HUES64 (cell line): ENCODE measurements at regions not wholly inside any gene's neighbourhood (a gene's known extent, or its start where the extent isn't known, plus 50 kb on each side); places are given as distances from the start of the nearest gene placed in this dataset.

Source experiments
- H3K27ac ChIP-seq: 2 replicates; pipeline ENCODE4 v1.7.0; 2013; ENCODE audit warnings: low read depth, low read length, inconsistent platforms
- H3K27me3 ChIP-seq: 2 replicates; pipeline ENCODE4 v1.6.1; 2013; ENCODE audit warnings: mild to moderate bottlenecking, low read length; ENCODE audit not compliant: insufficient read depth
- H3K36me3 ChIP-seq: 2 replicates; pipeline ENCODE4 v1.6.1; 2013; ENCODE audit warnings: mild to moderate bottlenecking, low read length; ENCODE audit not compliant: insufficient read depth
- H3K4me1 ChIP-seq: 2 replicates; pipeline ENCODE4 v1.6.1; 2013; ENCODE audit warnings: mild to moderate bottlenecking, low read length, moderate library complexity; ENCODE audit not compliant: insufficient read depth
- H3K4me3 ChIP-seq: 2 replicates; pipeline ENCODE4 v1.5.1; 2013; ENCODE audit warnings: mild to moderate bottlenecking, low read length, moderate library complexity
- H3K9ac ChIP-seq: 2 replicates; pipeline ENCODE4 v1.6.1; 2013; ENCODE audit warnings: mild to moderate bottlenecking, low read depth, low read length
- H3K9me3 ChIP-seq: 2 replicates; pipeline ENCODE4 v1.6.1; 2013; ENCODE audit warnings: low read depth, low read length; ENCODE audit not compliant: insufficient read depth
- WGBS: fragments of 150-250, 120-280 bp; methylation state at CpG from one replicate; pipeline ENCODE4 v1.1.7; 2013; ENCODE audit warnings: missing lambda C conversion rate; 5-methylcytosine and 5-hydroxymethylcytosine counted together

DNA sequence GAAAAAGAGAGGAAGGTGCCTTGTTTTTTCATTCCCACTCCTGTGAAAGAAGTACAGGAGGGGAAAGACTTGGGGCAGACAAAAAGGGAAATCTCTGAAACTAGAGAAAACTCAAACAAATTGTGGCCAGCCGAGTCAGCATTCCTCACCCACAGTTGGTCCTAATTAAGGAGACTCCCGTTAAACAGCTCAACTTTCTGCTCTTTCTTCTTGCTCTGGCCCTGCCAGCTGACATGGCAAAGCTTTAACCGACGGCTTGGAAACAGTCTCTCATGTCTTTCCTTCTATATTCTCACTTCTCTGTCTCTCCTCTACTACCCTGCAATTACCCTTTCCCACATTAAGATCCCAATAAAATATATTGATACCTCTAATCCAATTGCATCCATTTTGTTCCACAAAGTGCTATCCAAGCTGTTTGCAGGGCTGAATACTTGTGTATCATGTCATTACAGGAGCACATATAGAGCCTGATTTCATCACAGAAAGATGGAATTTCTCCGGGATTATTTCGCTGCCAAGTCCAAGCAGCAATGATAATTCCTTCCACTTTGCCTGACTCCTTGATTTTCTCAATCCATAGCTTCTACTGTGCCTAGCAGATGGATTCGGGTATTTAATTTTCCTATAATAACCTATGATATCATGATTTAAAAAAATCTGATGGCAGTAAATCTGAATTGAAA, 65.4 kb upstream of the IPO9 start:
- WGBS, result 59% methylated on average over 6 of the region's 7 CpGs
- H3K27ac ChIP-seq, result peak overlapping the region; percentile 70
- H3K9ac ChIP-seq, result peak overlapping the region; percentile 1; the same call in 1 of the 2 replicates

DNA sequence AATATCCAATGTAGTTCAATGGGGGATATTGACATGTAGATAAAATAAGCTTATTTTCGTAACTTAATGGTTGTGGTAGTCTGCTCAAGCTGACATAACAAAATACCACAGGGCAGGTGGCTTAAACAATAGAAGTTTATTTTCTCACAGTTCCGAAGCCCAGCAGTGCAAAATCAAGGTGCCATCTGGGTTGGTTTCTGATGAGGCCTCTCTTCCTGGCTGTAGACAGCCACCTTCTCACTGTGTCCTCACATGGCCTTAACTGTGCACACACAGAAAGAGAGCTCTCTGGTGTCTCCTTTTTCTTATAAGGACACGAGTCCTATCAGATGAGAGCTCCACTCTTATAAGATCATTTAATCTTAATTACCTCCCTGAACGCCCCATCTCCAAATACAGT, 64.8 kb upstream of the IPO9 start:
- H3K9ac ChIP-seq, result no peak overlapping the region
- H3K27ac ChIP-seq, result no peak overlapping the region
- H3K4me3 ChIP-seq, result no peak overlapping the region
- peaks cover 51% of the 10 kb centered on the region for H3K4me1 ChIP-seq
- H3K36me3 ChIP-seq, result no peaks in the 10 kb centered on the region; the same call in 1 of the 2 replicates
- 93% methylated on average over 4 of the region's 4 CpGs for WGBS
- no peaks in the 10 kb centered on the region for H3K27me3 ChIP-seq
- H3K9me3 ChIP-seq, result no peaks in the 10 kb centered on the region

More for the DNA sequence above, 65.4 kb upstream of the IPO9 start:
- Histone ChIP-seq H3K36me3 (no peaks in the 10 kb centered on the region; the same call in 1 of the 2 replicates), H3K4me3 (no peak overlapping the region), H3K4me1 (peaks cover 53% of the 10 kb centered on the region), H3K9me3 (no peaks in the 10 kb centered on the region), H3K27me3 (no peaks in the 10 kb centered on the region)

DNA sequence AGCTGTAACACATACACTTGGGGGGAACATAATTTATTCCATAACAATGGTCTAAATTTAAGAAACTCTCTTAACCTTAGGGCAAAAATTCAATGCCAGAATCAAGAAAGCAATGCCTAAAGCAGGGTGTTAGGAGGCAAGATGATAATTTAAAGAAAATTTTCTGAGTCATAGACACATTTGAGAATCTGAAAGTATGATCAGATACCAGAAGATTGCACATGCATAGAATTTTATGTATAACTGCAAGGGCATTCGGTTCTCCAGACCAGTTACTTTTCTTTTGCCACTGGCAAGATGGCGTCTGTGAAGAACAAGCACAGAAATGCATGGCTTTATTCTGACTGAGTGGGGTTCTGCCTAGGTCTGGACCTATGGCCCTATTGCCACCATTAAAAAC, 64.4 kb upstream of the IPO9 start:
- no peak overlapping the region for H3K9ac ChIP-seq
- no peak overlapping the region for H3K27ac ChIP-seq
- no peak overlapping the region for H3K4me3 ChIP-seq
- peaks cover 47% of the 10 kb centered on the region for H3K4me1 ChIP-seq
- no peaks in the 10 kb centered on the region for H3K9me3 ChIP-seq
- H3K27me3 ChIP-seq, result no peaks in the 10 kb centered on the region
- 94% methylated on average over 2 of the region's 2 CpGs for WGBS
- H3K36me3 ChIP-seq, result no peaks in the 10 kb centered on the region; the same call in 1 of the 2 replicates

DNA sequence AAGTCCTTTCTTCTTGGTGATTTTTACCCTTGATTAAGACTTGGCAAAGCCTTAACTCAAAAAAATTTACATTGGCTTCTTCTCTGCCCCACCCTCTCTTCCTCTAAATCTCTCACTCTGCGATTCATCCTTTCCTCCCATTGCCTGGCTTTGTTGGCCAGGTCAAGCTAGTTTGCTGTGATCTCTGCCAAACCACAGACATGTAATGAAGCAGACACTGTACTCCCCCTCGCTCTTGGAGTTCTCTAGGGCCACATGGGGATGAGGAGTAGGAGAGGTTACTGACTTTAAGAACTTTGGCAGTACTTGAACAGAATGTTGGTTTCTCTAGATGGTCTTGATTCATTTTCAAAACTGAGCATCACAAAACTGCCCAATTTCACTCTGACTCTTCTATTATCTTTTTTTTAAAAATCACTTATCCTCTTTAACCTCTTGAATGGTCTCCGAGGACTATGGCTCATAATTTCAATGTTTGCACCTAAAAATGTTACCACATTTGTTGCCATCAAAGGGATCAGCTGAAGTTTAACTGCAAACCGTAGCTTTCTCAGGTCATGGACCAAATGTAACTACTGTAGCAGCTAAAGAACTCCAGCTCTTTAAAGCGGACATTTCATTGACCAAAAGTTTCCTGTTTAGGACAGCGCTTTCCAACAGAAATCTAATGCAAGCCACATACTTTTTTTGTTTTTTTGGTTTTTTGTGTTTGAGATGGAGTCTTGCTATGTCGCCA, 62.7 kb upstream of the IPO9 start:
- no peak overlapping the region for H3K4me3 ChIP-seq
- H3K27ac ChIP-seq, result no peak overlapping the region
- H3K4me1 ChIP-seq, result peaks cover 31% of the 10 kb centered on the region
- H3K36me3 ChIP-seq, result no peaks in the 10 kb centered on the region; the same call in 1 of the 2 replicates
- peaks cover under 1% of the 10 kb centered on the region; the same call in 1 of the 2 replicates for H3K9me3 ChIP-seq
- H3K27me3 ChIP-seq, result no peaks in the 10 kb centered on the region
- no peak overlapping the region for H3K9ac ChIP-seq
- 90% methylated on average over 7 of the region's 7 CpGs for WGBS

DNA sequence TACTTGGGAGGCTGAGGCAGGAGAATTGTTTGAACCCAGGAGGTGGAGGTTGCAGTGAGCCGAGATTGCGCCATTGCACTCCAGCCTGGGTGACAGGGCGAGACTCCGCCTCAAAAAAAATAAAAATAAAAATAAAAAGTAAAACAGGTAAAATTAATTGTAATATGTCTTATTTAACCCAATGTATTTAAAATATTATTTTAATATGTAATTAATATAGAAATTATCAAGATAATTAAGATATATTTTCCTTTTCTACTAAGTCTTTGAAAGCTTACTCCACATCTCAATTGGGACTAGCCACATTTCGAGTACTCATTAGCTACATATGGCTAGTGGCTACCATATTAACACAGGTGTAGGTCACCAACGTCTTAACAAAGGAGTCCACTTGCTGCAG, 61.6 kb upstream of the IPO9 start:
- Histone ChIP-seq H3K27me3 (no peaks in the 10 kb centered on the region), H3K4me1 (peaks cover 20% of the 10 kb centered on the region), H3K9me3 (peaks cover 11% of the 10 kb centered on the region; the same call in 1 of the 2 replicates), H3K4me3 (no peak overlapping the region), H3K9ac (no peak overlapping the region), H3K36me3 (no peaks in the 10 kb centered on the region; the same call in 1 of the 2 replicates), H3K27ac (no peak overlapping the region)
- WGBS, result 95% methylated on average over 2 of the region's 6 CpGs

DNA sequence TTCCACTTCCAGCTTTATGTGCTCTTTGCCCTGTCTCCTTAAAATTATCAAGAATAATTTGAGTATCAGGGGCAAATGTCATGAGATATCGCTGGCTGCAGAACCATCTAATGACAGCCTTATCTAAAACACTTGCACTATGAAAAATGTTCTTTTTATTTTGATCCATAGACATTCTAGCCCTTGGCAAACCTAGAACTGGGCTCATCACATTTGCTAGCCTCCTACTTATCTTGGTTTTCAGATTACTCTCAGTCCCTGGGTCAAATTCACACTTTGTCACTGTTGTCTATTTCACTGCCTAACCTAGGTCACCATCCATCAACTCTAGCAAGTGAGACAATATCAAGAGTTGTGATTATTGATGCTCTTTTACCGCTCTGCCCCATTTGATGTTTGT, 59.9 kb upstream of the IPO9 start:
- Histone ChIP-seq H3K4me3 (no peak overlapping the region), H3K27ac (no peak overlapping the region), H3K9me3 (peaks cover 12% of the 10 kb centered on the region; the same call in 1 of the 2 replicates), H3K36me3 (no peaks in the 10 kb centered on the region; the same call in 1 of the 2 replicates), H3K4me1 (peaks cover 3% of the 10 kb centered on the region; the same call in 1 of the 2 replicates), H3K27me3 (no peaks in the 10 kb centered on the region), H3K9ac (no peak overlapping the region)
- 98% methylated on average over 2 of the region's 2 CpGs for WGBS

DNA sequence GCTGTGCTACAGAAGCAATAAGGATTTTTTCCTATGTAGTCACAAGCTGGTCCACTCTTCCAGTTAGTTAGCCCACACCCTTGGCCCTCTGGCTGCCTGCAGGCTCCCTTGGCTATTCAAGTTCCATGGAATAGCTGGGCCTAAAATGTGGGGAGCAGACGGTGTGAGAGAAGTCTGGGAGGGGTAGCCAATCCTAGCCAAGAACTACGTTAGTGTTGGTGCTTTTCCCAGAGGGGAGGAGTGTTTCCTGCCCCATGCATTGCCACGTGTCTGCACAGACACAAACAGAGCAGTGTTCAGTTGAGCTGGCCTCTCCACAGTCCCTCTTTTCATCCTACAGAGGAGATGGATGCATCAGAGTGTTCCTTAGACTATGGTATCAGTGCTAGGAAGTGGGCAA, 59.0 kb upstream of the IPO9 start:
- Histone ChIP-seq H3K27me3 (no peaks in the 10 kb centered on the region), H3K27ac (no peak overlapping the region), H3K4me1 (no peaks in the 10 kb centered on the region), H3K9ac (no peak overlapping the region), H3K36me3 (no peaks in the 10 kb centered on the region; the same call in 1 of the 2 replicates), H3K4me3 (no peak overlapping the region), H3K9me3 (peaks cover 12% of the 10 kb centered on the region; the same call in 1 of the 2 replicates)
- WGBS, result 86% methylated on average over 3 of the region's 3 CpGs

DNA sequence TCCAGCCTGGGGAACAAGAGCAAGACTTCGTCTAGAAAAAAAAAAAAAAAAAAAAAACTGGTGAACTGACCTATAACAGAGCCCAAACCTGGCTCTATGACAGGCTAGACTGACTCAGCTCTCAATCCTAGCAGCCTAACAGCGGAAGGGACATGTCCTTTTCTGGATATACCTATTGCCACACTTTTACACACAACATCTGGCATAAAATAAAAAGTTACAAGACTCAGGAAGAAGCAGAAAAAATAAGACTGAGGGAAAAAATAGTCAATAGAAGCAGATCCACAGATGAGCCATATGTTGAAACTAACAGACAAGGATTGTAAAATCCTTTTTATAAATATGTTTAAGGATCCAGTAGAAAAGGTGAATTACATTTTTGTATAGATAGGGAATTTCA, 57.5 kb upstream of the IPO9 start:
- H3K27ac ChIP-seq, result no peak overlapping the region
- no peaks in the 10 kb centered on the region for H3K27me3 ChIP-seq
- H3K4me1 ChIP-seq, result no peaks in the 10 kb centered on the region
- no peak overlapping the region for H3K4me3 ChIP-seq
- peaks cover 12% of the 10 kb centered on the region; the same call in 1 of the 2 replicates for H3K9me3 ChIP-seq
- 96% methylated on average over 2 of the region's 2 CpGs for WGBS
- no peaks in the 10 kb centered on the region; the same call in 1 of the 2 replicates for H3K36me3 ChIP-seq
- no peak overlapping the region for H3K9ac ChIP-seq

DNA sequence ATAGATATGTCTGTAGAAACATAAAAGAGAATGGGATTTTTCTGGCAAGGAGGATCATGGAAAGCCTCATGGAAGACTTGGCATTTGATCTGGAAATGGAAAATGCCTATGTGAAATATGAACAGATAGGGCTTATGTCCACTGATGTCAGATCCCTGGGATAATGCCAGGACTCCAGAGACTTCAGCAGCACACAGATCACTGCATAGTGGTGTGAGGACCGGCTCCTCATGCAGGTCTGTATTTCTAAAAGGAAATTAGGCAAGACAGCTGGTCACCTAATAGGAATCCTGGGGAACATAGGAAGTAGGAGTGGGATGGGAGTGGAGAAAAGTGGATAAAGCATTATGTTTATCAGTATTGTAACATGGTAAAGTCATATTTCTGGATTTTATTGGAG, 56.8 kb upstream of the IPO9 start:
- WGBS, result 93% methylated on average over 1 of the region's 1 CpG
- no peaks in the 10 kb centered on the region; the same call in 1 of the 2 replicates for H3K36me3 ChIP-seq
- H3K27ac ChIP-seq, result no peak overlapping the region
- no peak overlapping the region for H3K9ac ChIP-seq
- no peaks in the 10 kb centered on the region for H3K27me3 ChIP-seq
- H3K4me3 ChIP-seq, result no peak overlapping the region
- peaks cover 12% of the 10 kb centered on the region; the same call in 1 of the 2 replicates for H3K9me3 ChIP-seq
- no peaks in the 10 kb centered on the region for H3K4me1 ChIP-seq

DNA sequence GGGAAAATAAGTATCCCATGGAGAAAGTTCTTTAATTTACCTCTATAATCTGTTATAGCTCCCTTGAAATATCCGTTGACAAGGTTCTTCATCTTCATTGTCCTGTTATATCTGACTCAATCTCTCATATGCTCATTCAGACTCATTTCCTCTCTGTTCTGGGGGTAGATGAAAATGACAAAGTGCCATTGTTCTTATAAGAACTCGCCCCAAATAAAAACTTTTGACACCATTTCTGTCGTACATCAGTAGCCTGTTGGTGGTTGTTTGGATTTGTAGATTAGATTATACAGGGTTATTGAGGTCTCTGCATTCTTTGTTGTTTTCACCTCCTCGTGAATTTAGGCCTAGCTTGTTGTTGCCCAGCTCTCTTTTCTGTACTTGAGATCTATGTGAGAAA, 55.2 kb upstream of the IPO9 start:
- H3K36me3 ChIP-seq, result no peaks in the 10 kb centered on the region
- no peaks in the 10 kb centered on the region for H3K27me3 ChIP-seq
- peaks cover 12% of the 10 kb centered on the region; the same call in 1 of the 2 replicates for H3K9me3 ChIP-seq
- H3K27ac ChIP-seq, result no peak overlapping the region
- 92% methylated on average over 4 of the region's 4 CpGs for WGBS
- H3K4me3 ChIP-seq, result no peak overlapping the region
- no peak overlapping the region for H3K9ac ChIP-seq
- no peaks in the 10 kb centered on the region for H3K4me1 ChIP-seq

DNA sequence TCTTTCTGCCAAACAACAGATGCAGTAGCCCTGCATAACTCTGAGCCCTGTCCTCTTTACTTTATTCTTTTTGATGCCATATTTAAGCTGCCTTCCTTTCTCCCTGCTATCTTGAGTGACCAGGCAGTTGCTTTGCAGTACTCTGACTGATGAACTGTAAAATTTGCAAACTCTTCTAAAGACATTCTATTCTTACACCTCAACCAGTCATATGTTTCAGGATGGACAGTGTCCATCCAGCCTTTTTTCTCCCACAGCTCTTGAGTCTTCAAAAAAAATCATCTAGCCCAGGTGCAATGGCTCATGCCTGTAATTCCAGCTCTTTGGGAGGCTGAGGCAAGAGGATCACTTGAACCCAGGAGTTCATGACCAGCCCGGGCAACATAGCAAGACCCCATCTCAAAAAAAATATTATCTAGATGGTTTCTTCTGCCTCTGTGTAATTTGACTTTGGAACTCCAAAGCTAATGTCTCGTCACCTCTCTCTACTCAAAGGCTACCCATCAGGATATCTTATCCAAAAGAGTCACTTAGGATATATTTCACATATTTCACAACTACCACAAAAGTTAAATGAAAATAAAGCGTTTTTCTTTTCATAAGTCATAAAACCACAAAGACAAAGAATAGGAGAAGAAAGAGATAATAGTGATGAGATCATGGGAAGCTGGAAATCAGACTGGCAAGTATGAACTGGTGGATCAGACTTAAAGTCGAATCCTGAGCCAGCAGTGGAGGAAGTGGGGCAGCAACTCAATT, 54.6 kb upstream of the IPO9 start:
- no peaks in the 10 kb centered on the region for H3K4me1 ChIP-seq
- H3K9me3 ChIP-seq, result peaks cover 12% of the 10 kb centered on the region; the same call in 1 of the 2 replicates
- H3K36me3 ChIP-seq, result no peaks in the 10 kb centered on the region
- WGBS, result 60% methylated on average over 3 of the region's 4 CpGs
- H3K27me3 ChIP-seq, result no peaks in the 10 kb centered on the region
- no peak overlapping the region for H3K9ac ChIP-seq
- no peak overlapping the region for H3K4me3 ChIP-seq
- H3K27ac ChIP-seq, result no peak overlapping the region
